ENCODE measurements at regions not wholly inside any gene's neighbourhood (a gene's known extent, or its start where the extent isn't known, plus 50 kb on each side); places are given as distances from the start of the nearest gene placed in this dataset.

DNA sequence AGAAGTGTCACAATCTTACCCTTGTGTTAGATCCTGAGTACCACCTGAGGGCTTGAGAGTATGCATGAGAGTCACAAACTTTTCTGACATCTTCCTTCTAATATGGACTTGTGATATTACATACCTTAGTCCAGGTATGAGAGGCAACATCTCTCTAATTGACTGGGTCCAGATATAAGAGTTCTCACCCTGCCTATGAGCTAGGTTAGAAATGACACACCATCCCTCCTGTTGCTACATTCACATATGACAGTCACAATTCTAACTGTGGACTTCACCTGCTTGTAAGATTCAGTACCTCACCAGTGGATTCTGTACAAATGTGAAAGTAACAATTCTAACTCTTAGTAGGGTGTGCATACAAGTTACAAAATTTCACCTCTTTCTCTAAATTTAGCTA lies 245.2 kb downstream of the RPS4Y2 start:
- TF ChIP-seq ZNF274 (IDR thresholded peaks at IDR 0.05; ENCODE audit: low read depth, low read length): no peak
- TF ChIP-seq YY1 (IDR thresholded peaks at IDR 0.05; ENCODE audit: insufficient read depth, insufficient read length): no peak
- TF ChIP-seq SUZ12 (IDR thresholded peaks at IDR 0.05; ENCODE audit: extremely low read depth, insufficient read depth, insufficient read length): no peak
- no peaks in the 10 kb centered on the region for H3K27me3 ChIP-seq (ENCODE audit: insufficient read depth, insufficient read length)
- DNase-seq (ENCODE audit: low read depth, low spot score): no peak
- no peaks in the 10 kb centered on the region for H3K9me3 ChIP-seq (ENCODE audit: insufficient read depth, low read length)
- no peaks in the 10 kb centered on the region for H3K4me1 ChIP-seq (ENCODE audit: insufficient read depth, insufficient read length)
- no peaks in the 10 kb centered on the region for H3K36me3 ChIP-seq (ENCODE audit: insufficient read depth, insufficient read length, low read length)
- H3K9ac ChIP-seq (ENCODE audit: insufficient read length, low read depth): no peak overlapping the region
- no peak overlapping the region for H3K4me3 ChIP-seq (ENCODE audit: insufficient read length, low read depth)

DNA sequence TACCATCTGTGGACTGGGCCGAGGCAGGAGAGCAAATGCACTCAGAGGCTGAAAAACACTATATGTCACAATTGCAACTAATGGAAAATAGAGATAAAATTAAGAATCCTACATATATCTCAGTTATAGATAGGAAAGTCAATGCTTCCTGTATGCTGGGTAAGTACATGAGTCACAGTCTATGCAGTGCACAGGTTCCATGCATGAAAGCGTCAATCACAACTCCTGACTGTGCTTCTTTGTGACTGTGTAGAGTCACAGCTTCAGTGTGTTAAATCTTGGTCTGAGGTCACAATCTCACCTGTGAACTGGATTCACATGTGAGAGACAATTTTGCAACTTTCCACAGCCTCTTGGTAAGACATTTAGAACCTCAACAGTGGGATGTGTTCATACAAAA lies 247.2 kb downstream of the RPS4Y2 start:
- no peaks in the 10 kb centered on the region for H3K36me3 ChIP-seq (ENCODE audit: insufficient read depth, insufficient read length, low read length)

DNA sequence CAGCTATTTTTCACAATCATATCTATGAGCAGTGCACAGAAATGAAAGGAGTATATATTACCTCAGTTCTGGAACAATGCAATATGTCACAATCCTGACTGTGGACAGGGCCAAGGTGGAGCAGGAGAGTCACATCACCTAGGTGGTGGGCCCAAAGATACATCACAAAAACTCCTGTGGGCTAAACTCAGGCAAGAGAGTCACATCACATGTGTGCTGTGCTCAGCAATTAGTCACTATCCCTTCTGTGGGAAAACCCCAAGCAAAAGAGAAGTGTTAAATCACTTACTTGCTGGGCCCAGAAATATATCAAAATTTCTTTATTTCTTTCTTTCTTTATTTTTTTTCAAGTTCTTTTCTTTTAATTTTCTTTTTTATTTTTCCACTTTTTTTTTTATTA lies 249.6 kb downstream of the RPS4Y2 start:
- Histone ChIP-seq H3K4me1 (ENCODE audit: insufficient read depth, insufficient read length) (no peaks in the 10 kb centered on the region), H3K4me3 (ENCODE audit: insufficient read length, low read depth) (no peak overlapping the region), H3K9me3 (ENCODE audit: insufficient read depth, low read length) (no peaks in the 10 kb centered on the region), H3K9ac (ENCODE audit: insufficient read length, low read depth) (no peak overlapping the region), H3K36me3 (ENCODE audit: insufficient read depth, insufficient read length, low read length) (no peaks in the 10 kb centered on the region), H3K27me3 (ENCODE audit: insufficient read depth, insufficient read length) (no peaks in the 10 kb centered on the region)
- TF ChIP-seq SUZ12 (IDR thresholded peaks at IDR 0.05; ENCODE audit: extremely low read depth, insufficient read depth, insufficient read length) (no peak), ZNF274 (IDR thresholded peaks at IDR 0.05; ENCODE audit: low read depth, low read length) (no peak), YY1 (IDR thresholded peaks at IDR 0.05; ENCODE audit: insufficient read depth, insufficient read length) (no peak)
- no peak for DNase-seq (ENCODE audit: low read depth, low spot score)

More for the DNA sequence above, 247.2 kb downstream of the RPS4Y2 start:
- H3K27me3 ChIP-seq (ENCODE audit: insufficient read depth, insufficient read length): no peaks in the 10 kb centered on the region
- no peak for DNase-seq (ENCODE audit: low read depth, low spot score)
- H3K9ac ChIP-seq (ENCODE audit: insufficient read length, low read depth): no peak overlapping the region
- no peaks in the 10 kb centered on the region for H3K4me1 ChIP-seq (ENCODE audit: insufficient read depth, insufficient read length)
- H3K4me3 ChIP-seq (ENCODE audit: insufficient read length, low read depth): no peak overlapping the region
- TF ChIP-seq ZNF274 (IDR thresholded peaks at IDR 0.05; ENCODE audit: low read depth, low read length) (no peak), SUZ12 (IDR thresholded peaks at IDR 0.05; ENCODE audit: extremely low read depth, insufficient read depth, insufficient read length) (no peak), YY1 (IDR thresholded peaks at IDR 0.05; ENCODE audit: insufficient read depth, insufficient read length) (no peak)
- no peaks in the 10 kb centered on the region for H3K9me3 ChIP-seq (ENCODE audit: insufficient read depth, low read length)

DNA sequence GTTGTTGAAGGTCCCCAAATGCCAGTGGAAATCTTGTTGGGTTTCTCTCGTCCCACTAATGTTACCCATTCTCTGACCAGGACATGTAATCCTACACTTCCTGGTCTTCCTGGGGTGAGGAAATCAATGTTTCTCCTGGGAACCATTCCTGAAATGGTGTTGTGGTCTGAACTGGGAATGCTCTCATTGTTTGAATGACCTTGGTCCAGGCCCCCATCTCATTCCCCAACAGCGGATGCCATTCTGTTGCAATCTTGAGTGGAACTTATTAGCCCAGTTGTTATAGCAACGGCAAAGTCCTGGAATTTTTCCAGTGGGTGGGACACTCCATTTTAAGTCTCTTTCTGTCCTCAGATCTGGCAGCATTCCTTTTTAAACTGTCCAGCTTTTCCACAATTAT lies 265.9 kb downstream of the RPS4Y2 start:
- Histone ChIP-seq H3K4me1 (ENCODE audit: insufficient read depth, insufficient read length) (no peaks in the 10 kb centered on the region), H3K9ac (ENCODE audit: insufficient read length, low read depth) (no peak overlapping the region), H3K4me3 (ENCODE audit: insufficient read length, low read depth) (no peak overlapping the region), H3K36me3 (ENCODE audit: insufficient read depth, insufficient read length, low read length) (no peaks in the 10 kb centered on the region), H3K27me3 (ENCODE audit: insufficient read depth, insufficient read length) (no peaks in the 10 kb centered on the region), H3K9me3 (ENCODE audit: insufficient read depth, low read length) (no peaks in the 10 kb centered on the region)
- TF ChIP-seq ZNF274 (IDR thresholded peaks at IDR 0.05; ENCODE audit: low read depth, low read length) (no peak), SUZ12 (IDR thresholded peaks at IDR 0.05; ENCODE audit: extremely low read depth, insufficient read depth, insufficient read length) (no peak), YY1 (IDR thresholded peaks at IDR 0.05; ENCODE audit: insufficient read depth, insufficient read length) (no peak)
- DNase-seq (ENCODE audit: low read depth, low spot score): no peak

DNA sequence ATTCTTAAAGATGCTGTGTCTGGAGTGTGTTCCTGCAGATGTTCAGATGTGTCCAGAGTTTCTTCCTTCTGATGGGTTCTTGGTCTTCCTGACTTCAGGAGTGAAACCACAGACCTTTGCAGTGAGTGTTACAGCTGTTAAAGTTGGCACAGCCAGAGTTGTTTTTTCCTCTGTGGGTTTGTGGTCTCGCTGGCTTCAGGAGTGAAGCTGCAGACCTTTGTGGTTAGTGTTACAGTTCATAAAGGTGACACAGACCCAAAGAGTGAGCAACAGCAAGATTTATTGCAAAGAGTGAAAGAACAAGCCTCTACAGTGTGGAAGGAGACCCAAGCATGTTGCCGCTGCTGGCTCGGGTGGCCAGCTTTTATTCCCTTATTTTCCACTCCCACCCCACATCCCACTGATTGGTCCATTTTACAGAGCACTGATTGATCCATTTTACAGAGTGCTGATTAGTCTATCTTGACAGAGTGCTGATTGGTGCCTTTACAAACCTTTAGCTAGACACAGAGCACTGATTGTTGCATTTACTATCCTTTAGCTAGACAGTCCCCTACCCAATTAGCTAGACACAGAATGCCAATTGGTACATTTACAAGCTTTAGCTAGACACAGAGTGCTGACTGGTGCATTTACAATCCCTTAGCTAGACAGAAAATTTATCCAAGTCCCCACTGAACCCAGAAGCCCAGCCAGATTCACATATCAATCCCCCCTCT lies 266.6 kb downstream of the RPS4Y2 start:
- Histone ChIP-seq H3K4me1 (ENCODE audit: insufficient read depth, insufficient read length) (no peaks in the 10 kb centered on the region), H3K9ac (ENCODE audit: insufficient read length, low read depth) (no peak overlapping the region), H3K4me3 (ENCODE audit: insufficient read length, low read depth) (no peak overlapping the region), H3K9me3 (ENCODE audit: insufficient read depth, low read length) (no peaks in the 10 kb centered on the region), H3K27me3 (ENCODE audit: insufficient read depth, insufficient read length) (no peaks in the 10 kb centered on the region), H3K36me3 (ENCODE audit: insufficient read depth, insufficient read length, low read length) (no peaks in the 10 kb centered on the region)
- TF ChIP-seq SUZ12 (IDR thresholded peaks at IDR 0.05; ENCODE audit: extremely low read depth, insufficient read depth, insufficient read length) (no peak), ZNF274 (IDR thresholded peaks at IDR 0.05; ENCODE audit: low read depth, low read length) (no peak), YY1 (IDR thresholded peaks at IDR 0.05; ENCODE audit: insufficient read depth, insufficient read length) (no peak)
- no peak for DNase-seq (ENCODE audit: low read depth, low spot score)

DNA sequence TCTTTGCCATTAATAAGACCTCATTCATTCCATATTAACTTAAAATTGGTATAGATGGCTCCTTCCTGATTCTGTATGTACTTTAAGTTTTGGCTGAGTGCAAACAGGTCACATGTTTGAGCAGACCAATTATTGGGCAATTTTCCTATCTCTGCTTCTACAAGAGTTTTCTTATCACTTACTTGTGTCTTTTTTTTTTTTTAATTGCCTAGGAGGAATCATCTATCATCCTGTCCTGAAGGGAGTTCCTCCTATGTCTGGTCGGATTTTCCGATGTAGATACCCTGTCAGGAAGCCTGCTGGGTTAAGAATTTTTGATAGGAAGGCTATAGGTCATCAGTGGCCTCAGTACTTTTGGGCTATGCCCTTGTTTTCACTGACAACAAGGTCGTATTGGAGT lies 268.0 kb downstream of the RPS4Y2 start:
- TF ChIP-seq YY1 (IDR thresholded peaks at IDR 0.05; ENCODE audit: insufficient read depth, insufficient read length): no peak
- no peak for TF ChIP-seq SUZ12 (IDR thresholded peaks at IDR 0.05; ENCODE audit: extremely low read depth, insufficient read depth, insufficient read length)
- no peak for TF ChIP-seq ZNF274 (IDR thresholded peaks at IDR 0.05; ENCODE audit: low read depth, low read length)
- no peaks in the 10 kb centered on the region for H3K27me3 ChIP-seq (ENCODE audit: insufficient read depth, insufficient read length)
- no peaks in the 10 kb centered on the region for H3K36me3 ChIP-seq (ENCODE audit: insufficient read depth, insufficient read length, low read length)
- no peak overlapping the region for H3K4me3 ChIP-seq (ENCODE audit: insufficient read length, low read depth)
- H3K9me3 ChIP-seq (ENCODE audit: insufficient read depth, low read length): no peaks in the 10 kb centered on the region
- no peak overlapping the region for H3K9ac ChIP-seq (ENCODE audit: insufficient read length, low read depth)
- no peak for DNase-seq (ENCODE audit: low read depth, low spot score)
- no peaks in the 10 kb centered on the region for H3K4me1 ChIP-seq (ENCODE audit: insufficient read depth, insufficient read length)

DNA sequence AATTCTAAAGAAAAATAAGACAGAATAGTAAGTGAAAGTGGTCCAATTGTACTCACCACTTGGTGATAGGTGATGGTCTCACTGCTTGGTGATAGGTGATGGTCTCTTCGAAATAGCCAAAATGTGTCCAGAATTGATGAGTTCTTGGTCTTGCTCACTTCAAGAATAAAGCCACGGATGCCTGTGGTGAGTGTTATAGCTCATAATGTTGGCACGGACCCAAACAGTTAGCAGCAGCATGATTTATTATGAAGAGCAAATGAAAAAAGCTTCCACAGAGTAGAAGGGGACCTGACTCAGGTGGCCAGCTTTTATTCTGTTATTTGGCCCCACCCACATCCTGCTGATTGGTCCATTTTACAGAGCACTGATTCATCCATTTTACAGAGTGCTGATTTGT lies 272.6 kb downstream of the RPS4Y2 start:
- DNase-seq (ENCODE audit: low read depth, low spot score): no peak
- H3K36me3 ChIP-seq (ENCODE audit: insufficient read depth, insufficient read length, low read length): no peaks in the 10 kb centered on the region
- no peaks in the 10 kb centered on the region for H3K4me1 ChIP-seq (ENCODE audit: insufficient read depth, insufficient read length)
- H3K4me3 ChIP-seq (ENCODE audit: insufficient read length, low read depth): no peak overlapping the region
- no peak overlapping the region for H3K9ac ChIP-seq (ENCODE audit: insufficient read length, low read depth)
- no peaks in the 10 kb centered on the region for H3K9me3 ChIP-seq (ENCODE audit: insufficient read depth, low read length)
- TF ChIP-seq ZNF274 (IDR thresholded peaks at IDR 0.05; ENCODE audit: low read depth, low read length) (no peak), YY1 (IDR thresholded peaks at IDR 0.05; ENCODE audit: insufficient read depth, insufficient read length) (no peak), SUZ12 (IDR thresholded peaks at IDR 0.05; ENCODE audit: extremely low read depth, insufficient read depth, insufficient read length) (no peak)
- H3K27me3 ChIP-seq (ENCODE audit: insufficient read depth, insufficient read length): no peaks in the 10 kb centered on the region

Measured in NT2/D1 (cell line).